GM13976 (cell line): ENCODE measurements at regions not wholly inside any gene's neighbourhood (a gene's known extent, or its start where the extent isn't known, plus 50 kb on each side); places are given as distances from the start of the nearest gene placed in this dataset.

Experiments
- DNase-seq: peaks from one replicate; pipeline ENCODE4 v3.0.0; 2012; ENCODE audit warnings: low spot score
- CTCF ChIP-seq: IDR thresholded peaks from 2 replicates; pipeline ENCODE4 v1.5.1; 2012; ENCODE audit warnings: borderline replicate concordance, mild to moderate bottlenecking; ENCODE audit not compliant: insufficient read depth; ENCODE audit errors: extremely low read depth, missing control alignments, control extremely low read depth
- in situ Hi-C: fragments of 300-500 bp; cut with MboI; formaldehyde crosslinking; loops from one replicate; pipeline ENCODE4 v1.12.0; 2022; ENCODE audit warnings: low sequenced_read_pairs, mixed read lengths, inconsistent platforms; ENCODE audit not compliant: unreplicated experiment

- no peak for DNase-seq
- TF ChIP-seq CTCF: no peak
- in situ Hi-C loops: no loop called here
Measured at GRCh38 chrX:25941087-25941486, 197.1 kb upstream of the MAGEB18 start.

GRCh38 chrX:25941559-25942250 lies 196.4 kb upstream of the MAGEB18 start:
- no peak for DNase-seq
- TF ChIP-seq CTCF: no peak
- in situ Hi-C loops: no loop called here

GRCh38 chrX:25968920-25969319 lies 169.2 kb upstream of the MAGEB18 start:
- DNase-seq: peak; percentile 10
- TF ChIP-seq CTCF: no peak
- in situ Hi-C loops: no loop called here

GRCh38 chrX:25976683-25977310 lies 161.3 kb upstream of the MAGEB18 start:
- in situ Hi-C loops: no loop called here
- TF ChIP-seq CTCF: no peak
- DNase-seq: no peak

- no peak for TF ChIP-seq CTCF
- no peak for DNase-seq
- in situ Hi-C loops: no loop called here
Measured at GRCh38 chrX:25998687-25999086, 139.5 kb upstream of the MAGEB18 start.

GRCh38 chrX:26007462-26007861 lies 130.7 kb upstream of the MAGEB18 start:
- TF ChIP-seq CTCF: no peak
- DNase-seq: no peak
- in situ Hi-C loops: no loop called here
